Activated T-cell treated with anti-CD3 and anti-CD28 coated beads, Interleukin-2, amount 50 U/mL, for 1 hour (primary cell): ENCODE measurements at regions not wholly inside any gene's neighbourhood (a gene's known extent, or its start where the extent isn't known, plus 50 kb on each side); places are given as distances from the start of the nearest gene placed in this dataset.
"Not testable (repeated sequence)": the region's sequence is repeated elsewhere in the genome, so short reads cannot be mapped to it uniquely, and the experiment has no call there.

ENCODE experiments used
- DNase-seq: peaks from one replicate; pipeline ENCODE4 v3.0.0-alpha.2; 2020

GRCh38 chr21:14008006-14008405, 202.7 kb downstream of the LIPI start:
- not testable (repeated sequence) for DNase-seq

GRCh38 chr21:14006144-14006543, 204.6 kb downstream of the LIPI start:
- DNase-seq, result not testable (repeated sequence)

GRCh38 chr21:13986996-13987958, 223.5 kb downstream of the LIPI start:
- DNase-seq, result not testable (repeated sequence)

GRCh38 chr21:13985865-13986863, 224.6 kb downstream of the LIPI start:
- not testable (repeated sequence) for DNase-seq

- not testable (repeated sequence) for DNase-seq
Observed at GRCh38 chr21:13985137-13985864, 225.5 kb downstream of the LIPI start.

- DNase-seq, result not testable (repeated sequence)
Observed at GRCh38 chr21:13984728-13985127, 226.0 kb downstream of the LIPI start.

- DNase-seq, result not testable (repeated sequence)
Observed at GRCh38 chr21:13981176-13982087, 229.3 kb downstream of the LIPI start.

GRCh38 chr21:13980115-13980662, 230.6 kb downstream of the LIPI start:
- DNase-seq, result peak; percentile 75

- peak; percentile 35 for DNase-seq
Observed at GRCh38 chr21:13979608-13980007, 231.1 kb downstream of the LIPI start.

GRCh38 chr21:13974582-13974981, 236.2 kb downstream of the LIPI start:
- not testable (repeated sequence) for DNase-seq

GRCh38 chr21:13969853-13970252, 240.9 kb downstream of the LIPI start:
- DNase-seq, result not testable (repeated sequence)

GRCh38 chr21:13969002-13969401, 241.8 kb downstream of the LIPI start:
- DNase-seq, result not testable (repeated sequence)

GRCh38 chr21:13963259-13963658, 247.5 kb downstream of the LIPI start:
- DNase-seq, result not testable (repeated sequence)

- DNase-seq, result no peak
Observed at GRCh38 chr21:13937236-13937635, 273.5 kb downstream of the LIPI start.

GRCh38 chr21:13936033-13936937, 274.5 kb downstream of the LIPI start:
- not testable (repeated sequence) for DNase-seq

GRCh38 chr21:13935396-13936032, 275.2 kb downstream of the LIPI start:
- not testable (repeated sequence) for DNase-seq

GRCh38 chr21:13934887-13935342, 275.8 kb downstream of the LIPI start:
- DNase-seq, result not testable (repeated sequence)

- DNase-seq, result not testable (repeated sequence)
Observed at GRCh38 chr21:13923175-13923574, 287.6 kb downstream of the LIPI start.

- not testable (repeated sequence) for DNase-seq
Observed at GRCh38 chr21:13921455-13921854, 289.3 kb downstream of the LIPI start.
